PC-9 (cell line): ENCODE measurements at regions not wholly inside any gene's neighbourhood (a gene's known extent, or its start where the extent isn't known, plus 50 kb on each side); places are given as distances from the start of the nearest gene placed in this dataset.

Experiments
- CTCF ChIP-seq: fragments of 200-600 bp; sonication (generic); conservative IDR thresholded peaks from 2 replicates; pipeline ENCODE4 v1.6.1; 2017; ENCODE audit warnings: mixed run types, antibody characterized with exemption, mild to moderate bottlenecking, moderate library complexity
- EZH2 ChIP-seq: fragments of 200-600 bp; sonication (generic); IDR thresholded peaks from 2 replicates; pipeline ENCODE4 v1.8.0; 2017; ENCODE audit warnings: antibody characterized with exemption, low read depth

DNA sequence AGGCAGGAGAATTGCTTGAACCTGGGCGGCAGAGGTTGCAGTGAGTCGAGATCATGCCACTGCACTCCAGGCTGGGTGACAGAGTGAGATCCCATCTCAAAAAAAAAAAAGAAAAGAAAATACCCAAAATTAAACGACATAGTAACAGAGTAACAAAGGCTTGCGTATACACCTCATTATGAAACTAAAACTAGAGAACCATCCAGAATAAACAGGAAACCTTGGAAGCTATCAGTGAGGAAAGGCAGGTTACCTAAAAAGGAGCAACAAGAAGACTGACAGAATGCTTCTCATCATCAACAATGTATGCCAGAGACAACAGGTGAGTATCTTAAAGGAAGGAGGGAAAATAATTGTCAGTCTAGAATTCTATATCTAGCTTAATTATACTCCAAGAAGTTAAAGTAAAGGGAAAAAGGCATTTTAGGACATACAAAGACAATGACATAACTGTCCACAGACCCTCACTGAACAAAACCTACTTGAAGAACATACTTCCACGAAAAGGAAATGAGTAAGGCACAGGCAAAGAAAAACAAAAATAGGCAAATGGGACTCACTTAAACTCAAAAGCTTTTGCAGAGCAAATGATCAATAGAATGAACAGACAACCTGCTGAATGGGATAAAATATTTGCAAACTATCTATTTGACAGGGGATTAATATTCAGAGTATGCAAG is 64.1 kb upstream of the NT5E start:
- TF ChIP-seq CTCF (no peak), EZH2 (no peak)
